Gastroesophageal sphincter (tissue), 3 donors: ENCODE measurements at regions not wholly inside any gene's neighbourhood (a gene's known extent, or its start where the extent isn't known, plus 50 kb on each side); places are given as distances from the start of the nearest gene placed in this dataset.

Experiments
- POLR2A ChIP-seq, 2 donors: fragments of 450-650 bp; IDR thresholded peaks; one replicate each; pipeline ENCODE4 v1.6.1; 2017; ENCODE audit warnings: antibody characterized with exemption in 2 of 2, mild to moderate bottlenecking in 2 of 2, moderate library complexity in 1 of 2
- TF ChIP-seq, protein P1 (sequence below), 4 experiments: fragments of 200-600 bp in 2 of 4; fragments of 450-650 bp in 2 of 4; sonication (generic) in 1 of 4; IDR thresholded peaks; one replicate each; pipeline ENCODE4 v1.5.1; 2017 to 2019; ENCODE audit warnings: antibody characterized with exemption in 4 of 4, mild to moderate bottlenecking in 2 of 4, moderate library complexity in 2 of 4

DNA sequence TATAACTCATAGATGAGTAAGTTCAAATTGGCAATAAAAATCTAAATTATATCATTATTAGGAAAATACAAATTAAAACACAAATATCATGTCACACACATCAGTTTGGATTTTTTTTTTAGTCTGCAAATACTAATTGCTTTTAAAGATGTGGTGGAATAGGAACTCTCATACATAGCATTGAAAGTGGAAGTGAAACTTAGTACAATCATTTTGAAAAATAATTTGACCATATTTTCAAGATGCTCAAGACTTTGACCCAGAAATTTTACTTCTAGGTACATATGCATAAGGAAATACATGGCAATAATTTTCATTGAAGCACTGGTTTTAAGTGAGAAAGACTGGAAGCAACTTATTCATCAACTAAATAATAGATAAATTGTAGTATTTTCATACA lies 147.5 kb upstream of the SMIM31 start:
- TF ChIP-seq POLR2A (IDR thresholded peaks at IDR 0.05) = no peak
- TF ChIP-seq, protein P1, sequence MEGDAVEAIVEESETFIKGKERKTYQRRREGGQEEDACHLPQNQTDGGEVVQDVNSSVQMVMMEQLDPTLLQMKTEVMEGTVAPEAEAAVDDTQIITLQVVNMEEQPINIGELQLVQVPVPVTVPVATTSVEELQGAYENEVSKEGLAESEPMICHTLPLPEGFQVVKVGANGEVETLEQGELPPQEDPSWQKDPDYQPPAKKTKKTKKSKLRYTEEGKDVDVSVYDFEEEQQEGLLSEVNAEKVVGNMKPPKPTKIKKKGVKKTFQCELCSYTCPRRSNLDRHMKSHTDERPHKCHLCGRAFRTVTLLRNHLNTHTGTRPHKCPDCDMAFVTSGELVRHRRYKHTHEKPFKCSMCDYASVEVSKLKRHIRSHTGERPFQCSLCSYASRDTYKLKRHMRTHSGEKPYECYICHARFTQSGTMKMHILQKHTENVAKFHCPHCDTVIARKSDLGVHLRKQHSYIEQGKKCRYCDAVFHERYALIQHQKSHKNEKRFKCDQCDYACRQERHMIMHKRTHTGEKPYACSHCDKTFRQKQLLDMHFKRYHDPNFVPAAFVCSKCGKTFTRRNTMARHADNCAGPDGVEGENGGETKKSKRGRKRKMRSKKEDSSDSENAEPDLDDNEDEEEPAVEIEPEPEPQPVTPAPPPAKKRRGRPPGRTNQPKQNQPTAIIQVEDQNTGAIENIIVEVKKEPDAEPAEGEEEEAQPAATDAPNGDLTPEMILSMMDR (IDR thresholded peaks at IDR 0.05) = no peak
